HG03108 (cell line): ENCODE measurements at regions not wholly inside any gene's neighbourhood (a gene's known extent, or its start where the extent isn't known, plus 50 kb on each side); places are given as distances from the start of the nearest gene placed in this dataset.

Experiments used
- ATAC-seq: cut with Tn5 transposase; IDR thresholded peaks from one replicate; pipeline ENCODE4 v1.9.1; 2021; ENCODE audit warnings: moderate library complexity; ENCODE audit not compliant: unreplicated experiment

DNA sequence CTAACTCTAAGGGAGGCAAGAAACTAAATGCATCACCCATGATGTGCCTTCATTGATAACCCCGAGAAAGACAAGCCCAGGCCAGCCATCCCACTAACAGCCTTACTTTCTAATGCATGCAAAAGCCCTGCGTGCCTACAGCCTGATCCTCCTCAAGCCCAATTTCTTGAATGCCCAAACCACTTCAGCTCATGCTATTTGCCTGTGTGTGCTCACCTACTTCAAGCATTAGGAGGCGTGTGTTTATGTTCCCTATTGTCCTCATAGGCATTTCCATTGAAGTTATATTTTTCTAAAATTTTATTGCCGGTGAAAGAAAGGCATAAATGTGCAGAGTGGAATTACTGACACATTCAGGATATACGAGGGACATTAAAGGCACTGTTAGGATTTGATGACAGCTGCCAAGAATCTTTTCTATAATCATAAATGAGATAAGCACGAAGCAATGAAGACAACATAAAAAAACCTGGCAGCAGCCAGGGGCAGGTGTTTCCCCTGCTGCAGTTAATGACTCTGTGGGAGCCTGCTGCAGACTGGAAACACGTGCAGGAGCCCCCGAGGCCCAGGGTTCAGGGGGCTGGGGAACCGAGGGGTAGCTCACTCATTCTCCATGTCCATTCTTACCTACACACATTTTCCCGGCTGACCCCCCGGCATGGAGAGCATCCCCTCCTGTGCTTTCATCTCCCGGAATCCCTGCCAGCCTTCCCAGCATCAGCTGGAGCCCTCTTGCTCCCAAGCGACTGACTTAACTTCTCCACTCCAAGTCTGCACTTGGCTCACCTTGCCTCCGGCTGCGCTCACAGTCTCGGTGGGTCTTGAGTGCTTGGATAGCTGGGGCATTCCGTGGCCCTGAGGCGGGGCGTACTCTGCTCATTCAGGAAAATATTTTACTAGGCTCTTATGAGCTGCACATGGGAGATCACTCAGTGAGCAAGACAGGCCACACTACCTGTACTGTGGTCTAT lies 292.3 kb upstream of the SIX2 start:
- ATAC-seq, result no peak

DNA sequence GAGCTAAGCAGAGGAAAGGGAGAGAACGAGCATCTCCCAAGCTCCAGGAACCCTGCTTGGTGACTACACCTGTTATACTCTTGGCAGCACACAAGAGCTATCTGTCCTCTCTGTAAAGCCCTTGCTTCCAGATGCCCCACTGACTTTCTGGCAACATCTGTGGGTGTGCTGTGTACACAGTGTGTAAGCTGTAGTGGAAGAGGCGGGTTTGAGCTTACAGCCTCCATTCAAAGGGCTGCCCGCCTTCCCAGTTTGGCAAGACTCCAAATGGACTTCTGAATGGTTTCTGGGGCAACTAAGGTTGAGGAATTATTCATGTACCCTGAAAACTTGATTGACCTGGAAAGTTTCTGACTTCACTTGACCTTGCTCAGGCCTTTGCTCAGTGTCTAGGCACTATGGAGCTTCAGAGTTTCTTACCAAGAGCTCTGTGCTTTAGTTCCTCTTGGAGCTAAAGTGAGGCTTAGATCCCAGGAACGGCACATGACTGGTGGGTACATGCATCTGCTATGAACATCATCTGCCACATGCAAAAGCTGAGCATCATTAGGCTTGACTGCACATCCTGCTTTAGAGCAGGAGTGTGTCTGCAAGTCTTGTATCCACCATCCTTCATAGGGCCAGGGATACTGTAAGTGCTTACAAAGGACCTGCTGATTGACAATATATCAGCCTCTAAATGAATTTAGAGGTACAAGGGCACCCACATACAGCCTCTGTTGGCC lies 290.9 kb upstream of the SIX2 start:
- no peak for ATAC-seq

DNA sequence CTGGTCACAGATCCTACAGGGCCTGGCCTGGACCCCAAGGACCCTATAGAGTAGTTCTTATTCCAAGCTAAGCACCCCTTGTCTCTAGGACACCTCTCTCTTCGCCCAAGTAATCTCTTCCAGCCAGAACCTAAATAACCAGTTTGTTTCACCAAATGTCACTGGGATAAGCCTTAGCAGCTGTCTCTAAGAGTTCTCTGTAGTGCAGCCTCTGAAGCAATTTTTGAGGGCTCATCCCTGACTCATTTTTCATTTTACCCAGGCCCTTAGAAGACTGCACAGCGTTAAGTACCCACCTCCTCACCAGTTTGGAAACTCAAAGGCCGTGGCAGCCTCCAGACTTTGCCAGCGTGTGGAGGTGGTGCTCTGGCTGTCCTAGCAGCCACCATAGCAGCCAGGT lies 290.1 kb upstream of the SIX2 start:
- ATAC-seq, result no peak

DNA sequence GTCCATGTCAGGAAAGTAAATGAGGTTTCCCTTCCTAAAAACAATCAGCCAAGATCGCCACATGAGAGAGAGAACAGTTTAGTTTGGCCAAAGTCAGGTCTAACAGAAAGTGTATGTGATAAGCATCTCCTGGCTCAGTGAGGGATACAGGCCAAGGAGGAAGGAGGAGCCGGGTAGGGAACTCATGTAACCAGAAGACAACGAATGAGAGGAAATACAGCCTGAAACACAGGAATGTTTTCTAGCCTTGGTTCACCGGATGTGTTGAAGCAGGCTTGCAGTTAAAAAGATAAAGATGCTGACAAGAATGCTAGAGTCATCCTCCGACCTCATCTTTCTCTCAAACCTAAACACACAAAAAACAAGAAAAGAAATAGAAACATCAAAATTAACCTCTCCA lies 283.9 kb upstream of the SIX2 start:
- ATAC-seq, result no peak

DNA sequence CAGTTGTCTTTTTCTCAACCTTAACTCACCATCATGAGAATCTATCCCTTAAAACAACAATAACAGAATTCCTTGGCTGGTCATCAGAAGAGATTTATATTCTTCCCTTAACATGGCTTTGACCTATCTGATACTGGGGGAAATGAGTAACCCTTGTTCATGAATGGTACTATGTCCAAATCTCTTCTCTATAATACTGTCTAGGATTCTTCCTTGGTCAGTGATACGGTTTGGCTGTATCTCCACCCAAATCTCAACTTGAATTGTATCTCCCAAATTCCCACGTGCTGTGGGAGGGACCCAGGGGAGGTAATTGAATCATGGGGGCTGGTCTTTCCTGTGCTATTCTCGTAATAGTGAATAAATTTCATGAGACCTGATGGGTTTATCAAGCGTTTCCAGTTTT lies 282.0 kb upstream of the SIX2 start:
- no peak for ATAC-seq

DNA sequence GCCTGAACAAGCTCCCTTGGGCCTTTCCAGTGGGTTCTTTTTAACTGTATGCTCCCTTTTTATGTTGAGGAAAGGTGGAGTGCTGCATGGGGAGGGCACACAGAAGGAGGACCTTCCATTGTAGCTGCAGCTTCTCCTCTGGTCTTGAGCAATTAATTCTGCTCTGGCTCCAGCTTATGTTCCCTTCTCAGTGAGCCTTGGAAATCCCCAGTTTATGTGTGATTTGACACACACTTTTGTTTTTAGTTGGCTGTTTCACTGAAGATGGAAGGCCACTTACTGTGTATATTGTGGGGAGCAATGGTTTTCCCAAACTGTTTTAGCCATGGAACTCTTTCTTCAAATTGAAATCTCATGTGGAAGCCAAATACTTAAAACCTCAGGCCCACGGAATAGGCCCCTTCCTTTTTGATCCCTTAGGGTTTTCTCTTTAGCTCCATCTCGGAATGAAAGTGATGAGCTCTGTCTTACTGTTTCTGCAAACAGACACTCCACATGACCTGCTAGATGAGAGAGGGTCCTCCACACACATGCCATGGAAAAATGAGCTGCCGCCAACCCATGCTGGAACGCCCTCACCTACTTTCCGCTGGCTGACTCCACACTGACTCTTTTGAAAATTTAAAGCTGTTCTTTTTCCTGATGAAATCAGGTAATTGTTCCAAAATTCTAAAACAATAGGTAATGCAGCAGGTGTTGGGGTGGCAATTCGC lies 280.9 kb upstream of the SIX2 start:
- ATAC-seq, result peak; percentile 64

DNA sequence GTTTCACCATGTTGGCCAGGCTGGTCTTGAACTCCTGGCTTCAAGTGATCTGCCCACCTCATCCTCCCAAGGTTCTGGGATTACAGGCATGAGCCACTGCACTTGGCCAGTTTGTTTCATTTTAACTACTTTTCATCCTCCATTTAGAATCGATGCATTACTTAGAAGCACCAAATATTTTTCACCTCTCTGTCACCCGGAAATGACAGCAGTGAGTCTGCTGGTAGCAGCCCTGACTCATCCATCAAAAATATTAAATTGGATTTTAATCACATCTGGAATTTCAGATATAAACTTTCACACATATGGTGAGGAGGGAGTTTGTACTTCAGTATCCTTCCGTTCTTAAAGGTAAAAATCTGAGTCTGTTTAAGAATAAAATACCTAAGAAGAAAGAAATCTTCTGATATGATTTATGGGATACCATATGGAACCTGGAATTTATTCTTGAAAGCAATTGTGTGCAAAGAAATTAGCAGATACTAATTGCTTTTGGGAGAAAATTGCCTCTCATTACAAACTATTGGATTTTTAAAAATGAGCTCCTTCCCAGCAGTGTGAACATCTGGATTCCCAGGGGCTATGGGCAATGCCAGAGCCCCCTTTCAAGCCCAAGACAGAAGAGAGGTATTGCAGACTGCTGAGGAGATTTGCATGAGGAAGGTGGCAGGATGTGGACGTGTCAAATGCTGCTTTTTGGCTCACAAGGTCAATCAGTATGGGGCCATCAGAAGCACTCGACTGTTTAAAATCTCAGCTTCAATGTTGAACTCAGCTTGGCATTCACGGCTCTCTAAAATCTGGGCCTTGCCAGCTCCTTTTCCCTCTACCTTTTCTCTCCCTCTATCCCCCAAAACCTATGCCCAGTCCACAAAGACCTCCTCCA lies 279.5 kb upstream of the SIX2 start:
- ATAC-seq, result no peak

DNA sequence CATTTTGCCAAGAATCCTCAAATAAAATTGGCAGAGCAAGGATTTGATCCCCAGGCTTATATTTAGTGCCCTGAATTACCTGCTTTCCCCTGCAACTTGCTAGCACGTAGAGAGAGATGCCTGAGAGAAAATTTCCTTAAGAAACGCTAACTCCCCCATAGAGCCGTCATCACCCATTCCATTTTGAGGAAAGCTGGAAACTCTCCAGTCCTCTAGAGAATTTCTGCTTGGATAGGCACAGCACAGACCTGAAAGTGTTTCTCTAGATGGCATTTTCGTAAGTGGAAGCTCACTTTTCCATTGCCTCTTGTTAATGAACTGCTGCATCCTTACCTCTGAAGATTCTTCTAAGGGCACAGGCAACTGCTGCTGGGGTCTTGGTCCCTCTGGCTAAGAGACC lies 277.8 kb upstream of the SIX2 start:
- no peak for ATAC-seq

DNA sequence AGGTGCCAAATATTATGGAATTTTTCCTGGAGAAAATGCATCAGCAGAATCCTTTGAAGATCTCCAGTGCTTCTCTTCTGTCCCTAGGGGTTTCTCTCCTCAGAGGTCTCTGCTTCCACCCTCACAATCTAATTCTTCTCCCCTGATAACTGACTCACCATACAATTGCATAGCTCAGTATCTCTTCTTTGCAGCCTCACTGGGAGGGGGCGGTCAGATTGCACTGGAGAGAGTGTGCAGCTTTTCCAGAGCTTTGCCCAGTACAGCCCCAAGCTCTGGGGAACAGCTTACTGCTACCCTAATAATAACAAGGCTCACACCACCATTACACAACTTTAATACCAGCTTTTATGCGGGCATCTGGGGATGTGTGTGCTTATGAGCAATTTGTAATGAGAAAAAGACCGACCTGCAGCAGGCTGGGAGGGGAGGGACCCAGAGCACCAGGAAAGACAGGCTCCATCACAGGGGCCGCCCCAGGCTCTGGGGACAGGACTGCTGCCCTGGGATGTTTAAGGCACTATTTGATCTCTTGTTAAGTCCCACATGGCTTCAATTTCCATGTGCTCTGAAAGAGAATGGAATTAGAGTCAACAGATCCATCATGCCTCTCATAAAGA lies 276.6 kb upstream of the SIX2 start:
- ATAC-seq, result no peak

DNA sequence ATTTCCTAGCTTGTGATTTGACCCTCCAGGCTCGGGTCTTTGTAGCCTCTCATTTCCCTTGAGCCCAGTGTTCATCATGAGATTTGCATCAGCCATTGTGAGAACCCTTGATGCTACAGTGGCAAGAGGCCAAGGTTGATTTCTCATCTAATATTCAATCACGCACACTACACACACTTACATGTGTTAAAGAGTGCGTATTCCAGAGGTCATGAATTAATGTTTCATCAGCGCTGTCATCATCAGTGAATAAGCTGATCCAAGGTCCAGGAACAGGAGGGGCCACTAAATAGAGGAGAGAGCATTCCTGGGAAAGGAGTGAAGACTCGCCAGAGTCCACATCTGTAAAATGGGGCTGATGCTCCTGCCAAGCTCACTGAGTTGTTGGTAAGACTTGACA lies 276.1 kb upstream of the SIX2 start:
- no peak for ATAC-seq

DNA sequence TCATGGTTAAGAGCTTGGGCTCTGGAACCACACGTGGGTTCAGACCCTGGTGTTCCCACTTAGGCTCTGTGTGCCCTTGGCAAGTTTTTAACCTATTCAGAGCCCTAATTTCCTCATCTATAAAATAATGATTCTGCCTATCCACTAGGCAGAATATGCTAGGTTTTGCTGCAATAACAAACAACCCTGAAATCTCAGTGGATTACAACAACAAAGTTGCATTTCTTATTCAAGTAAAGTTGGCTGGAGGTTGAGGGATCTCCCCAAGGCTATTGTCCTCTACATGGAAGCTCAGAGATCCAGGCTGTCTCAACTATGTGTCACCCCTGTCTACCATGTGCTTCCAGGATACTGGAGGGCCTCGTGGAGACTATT lies 275.4 kb upstream of the SIX2 start:
- no peak for ATAC-seq

DNA sequence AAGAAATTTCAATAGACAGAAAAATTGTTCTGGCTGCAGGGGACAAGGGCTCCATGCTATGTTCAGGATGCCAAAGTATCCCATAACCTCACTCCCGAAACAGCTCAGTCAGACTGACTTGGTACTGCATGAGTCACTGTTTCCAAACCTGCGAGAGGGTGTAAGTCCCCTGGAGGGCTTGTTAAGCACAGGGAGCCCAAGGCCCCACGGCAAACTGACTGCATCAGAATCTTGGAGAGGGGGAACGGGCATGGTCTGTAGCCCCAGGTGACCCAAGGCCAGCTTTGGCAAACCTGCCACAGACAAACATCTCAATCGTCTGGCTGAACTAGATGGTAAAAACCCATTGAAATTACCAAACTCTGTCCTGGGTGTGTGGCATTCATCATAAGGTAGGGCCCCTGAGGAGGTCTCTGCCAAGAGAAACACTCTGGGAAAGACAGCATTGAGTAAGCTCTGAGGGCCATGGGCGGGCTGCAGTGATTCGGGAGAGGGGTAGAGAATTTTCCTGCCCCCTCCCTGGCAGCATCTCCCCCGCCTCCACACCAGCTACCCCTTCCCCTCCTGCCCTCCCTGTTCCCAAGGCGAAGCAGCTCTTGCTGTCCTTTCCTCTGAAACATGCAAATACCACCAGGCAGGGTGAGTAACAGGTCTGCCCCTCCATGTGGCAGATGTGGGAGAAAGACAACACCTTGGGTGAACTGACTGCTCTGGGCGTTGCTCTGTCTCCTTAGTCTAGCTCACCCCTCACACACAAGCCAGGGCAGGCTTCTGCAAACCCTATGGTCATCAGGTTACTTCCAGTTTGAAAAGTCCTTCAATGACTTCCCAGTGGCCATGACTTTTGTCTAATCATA lies 274.7 kb upstream of the SIX2 start:
- ATAC-seq, result no peak

DNA sequence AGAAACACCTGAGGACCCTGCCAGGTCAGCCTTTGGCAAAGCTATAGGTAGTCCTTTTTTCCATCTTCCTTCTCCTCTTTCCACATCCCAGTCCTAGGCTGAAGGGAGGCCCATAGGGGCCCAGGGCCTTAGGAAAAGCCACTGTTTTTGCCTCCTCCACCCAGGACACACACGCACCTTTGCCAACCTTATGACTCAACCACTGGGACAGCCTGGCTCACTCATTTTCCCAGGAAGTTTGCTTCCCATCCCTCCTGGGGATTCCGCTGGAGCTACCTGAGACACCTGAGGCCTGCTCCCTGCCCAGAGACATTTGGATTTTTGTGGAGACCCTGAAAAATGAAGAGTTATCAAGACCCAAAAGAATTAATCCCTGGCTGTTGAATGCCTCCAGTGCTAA lies 273.4 kb upstream of the SIX2 start:
- ATAC-seq, result no peak

DNA sequence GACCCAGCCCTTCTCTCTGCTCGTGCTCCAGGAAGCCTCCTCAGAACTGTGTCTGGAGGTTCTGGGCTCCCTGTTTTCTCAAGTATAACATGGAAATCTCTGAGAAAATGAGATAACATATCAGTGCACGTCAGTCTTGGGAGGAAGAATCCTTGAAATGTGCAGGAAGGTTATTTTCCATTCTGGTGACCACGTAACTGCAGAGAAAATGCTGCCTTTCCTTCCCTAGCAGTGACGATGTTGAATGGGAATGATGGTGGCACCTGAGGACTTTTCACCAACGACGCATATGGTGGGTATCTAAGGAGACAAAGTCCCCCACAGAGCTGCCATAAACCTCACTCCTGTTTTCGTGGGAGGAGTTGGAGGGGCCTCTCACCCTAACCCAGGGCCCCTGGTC lies 272.1 kb upstream of the SIX2 start:
- ATAC-seq, result no peak

DNA sequence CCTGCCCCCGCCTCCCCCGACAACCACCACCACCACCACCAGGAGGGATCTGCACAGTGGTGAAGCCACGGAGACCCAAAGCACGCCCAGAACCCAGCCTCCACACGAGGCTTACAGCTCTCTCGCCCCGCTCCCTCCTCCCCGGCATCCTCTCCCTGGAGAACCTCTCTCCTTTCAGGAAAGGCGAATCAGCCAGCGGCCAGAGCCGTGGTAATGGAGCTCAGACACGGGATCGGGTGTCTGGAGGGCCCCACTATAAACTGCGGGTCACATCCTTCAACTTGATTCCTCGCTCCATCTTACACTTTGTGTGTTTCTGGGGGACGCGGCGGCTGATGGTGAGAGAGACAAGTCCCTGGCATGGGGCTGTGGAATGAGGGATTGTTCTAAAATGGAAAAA lies 271.5 kb upstream of the SIX2 start:
- ATAC-seq, result no peak

DNA sequence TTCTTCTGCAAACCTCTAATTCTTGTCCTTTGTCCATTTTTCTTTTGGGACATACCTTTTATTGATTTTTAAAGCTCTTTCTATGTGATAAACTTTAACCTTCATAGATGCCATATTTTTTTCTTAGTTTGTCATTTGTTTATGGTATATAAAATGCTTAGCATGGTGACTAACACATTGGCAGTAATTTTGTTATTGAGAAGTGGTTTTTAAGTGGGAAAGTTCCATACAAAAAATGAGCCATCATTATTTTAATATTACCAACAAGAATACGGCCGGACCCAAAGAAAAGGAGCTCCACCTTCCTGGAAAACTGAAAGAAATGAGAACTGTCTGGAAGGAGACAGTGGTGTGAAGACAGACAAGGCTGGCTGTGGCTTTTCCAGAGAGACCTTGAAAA lies 270.1 kb upstream of the SIX2 start:
- ATAC-seq, result no peak

DNA sequence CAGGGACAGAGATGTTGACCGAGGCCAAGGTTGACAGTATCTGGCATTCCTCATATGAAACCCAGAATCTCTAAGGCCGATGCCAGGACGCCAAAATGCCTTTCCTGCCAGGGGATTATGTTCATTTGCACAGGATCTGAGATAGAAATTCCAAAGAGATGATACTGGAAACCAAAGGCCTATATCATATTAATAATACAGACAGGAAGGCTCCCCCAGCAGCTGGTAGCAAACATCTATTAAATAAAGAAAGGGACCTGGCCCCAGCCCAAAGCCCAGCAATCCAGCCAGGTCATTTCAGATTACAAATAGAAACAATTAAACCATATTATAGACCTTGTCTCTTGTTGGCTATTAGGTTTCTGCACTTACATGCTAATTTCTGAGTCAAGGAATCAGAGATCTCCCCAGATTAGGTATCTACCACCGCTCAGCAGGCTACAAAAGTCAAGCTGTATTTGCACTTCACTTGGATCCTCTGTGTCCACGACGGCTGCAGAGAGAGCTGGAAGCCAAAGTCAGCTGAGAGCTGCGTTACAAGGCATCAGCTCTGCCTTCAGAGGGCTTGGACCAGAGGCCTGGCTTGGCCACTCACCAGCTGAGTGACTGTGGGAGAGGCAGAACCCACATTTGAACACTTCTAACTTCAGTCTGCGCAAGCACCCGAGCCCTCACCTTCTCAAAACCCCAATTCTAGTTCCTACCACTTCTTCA lies 269.3 kb upstream of the SIX2 start:
- no peak for ATAC-seq

DNA sequence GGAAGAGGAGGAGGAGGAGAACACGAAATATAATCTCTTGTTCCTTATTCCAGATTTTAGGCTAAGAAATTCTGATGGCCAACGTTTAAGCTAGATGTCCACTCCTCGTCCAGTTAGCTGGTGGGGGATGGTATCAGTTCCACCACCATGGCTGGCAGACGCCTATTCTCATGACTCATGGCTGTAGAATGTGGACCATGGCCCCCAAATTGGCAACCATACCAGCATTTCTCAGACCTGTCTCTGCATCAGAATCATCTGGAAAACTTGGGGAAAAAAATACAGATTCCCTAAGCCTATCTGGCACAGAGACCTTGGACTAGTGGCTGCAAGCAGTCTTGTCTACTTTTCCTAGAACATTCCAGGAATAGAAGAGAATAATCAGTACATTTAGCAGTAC lies 267.7 kb upstream of the SIX2 start:
- ATAC-seq, result no peak

DNA sequence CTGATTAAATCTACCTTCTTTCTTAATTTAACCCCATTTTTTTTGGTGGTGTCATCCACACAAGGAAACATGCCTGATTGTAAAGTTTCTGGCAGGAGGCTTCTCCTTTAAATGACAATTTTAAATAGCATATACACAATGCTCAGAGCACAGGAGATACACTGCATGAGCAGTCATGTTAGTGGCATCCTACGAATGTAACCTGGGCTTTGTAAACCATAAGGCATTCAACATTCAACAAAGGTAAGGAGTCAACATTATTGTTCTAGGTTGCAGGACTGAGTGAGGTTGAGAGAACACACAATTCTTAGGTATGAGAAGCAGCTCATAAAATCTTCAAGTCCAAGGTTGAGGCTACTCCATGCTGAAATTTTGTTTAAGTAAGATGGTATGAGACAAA lies 266.6 kb upstream of the SIX2 start:
- no peak for ATAC-seq
